ENCODE measurements at regions not wholly inside any gene's neighbourhood (a gene's known extent, or its start where the extent isn't known, plus 50 kb on each side); places are given as distances from the start of the nearest gene placed in this dataset.

DNA sequence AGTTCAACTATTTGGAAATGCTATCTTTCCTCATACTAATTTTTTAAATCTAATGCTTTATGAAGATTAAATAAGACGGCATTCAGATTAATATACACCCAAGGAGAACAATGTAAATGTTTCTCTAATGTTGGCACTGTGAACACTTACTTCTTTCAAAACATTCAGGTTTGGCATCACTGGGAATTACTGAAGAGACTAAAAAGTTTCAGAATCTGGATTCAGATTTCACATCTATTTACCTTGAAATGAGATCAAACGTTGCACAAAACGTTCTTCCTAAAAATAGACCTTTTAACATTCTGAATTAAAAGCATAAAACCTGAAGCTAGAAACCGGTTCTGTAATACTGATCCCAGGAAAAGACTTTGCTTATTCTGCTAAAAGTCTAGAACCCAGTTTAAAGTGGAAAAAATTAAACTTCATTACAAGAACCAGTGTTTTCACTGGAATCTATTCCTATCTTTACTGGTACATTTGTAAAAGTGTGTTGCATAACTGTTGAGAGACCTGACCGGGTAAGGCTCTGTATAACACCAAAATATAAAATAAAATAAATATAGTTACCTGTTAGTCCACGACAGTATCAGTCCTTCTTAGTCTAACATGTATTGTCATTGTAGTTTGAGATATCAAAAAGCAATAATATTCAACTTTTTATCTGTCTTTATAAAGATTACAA, 117.4 kb upstream of the MAP9 start:
- intact Hi-C loops (cut with micrococcal nuclease), result no loop called here
- H2AFZ ChIP-seq (ENCODE audit: low read depth, low read length), result no peak overlapping the region
- H3K4me1 ChIP-seq (replicated peaks in 1 of 2; ENCODE audit: control insufficient read depth in 2 of 2, insufficient read depth in 2 of 2, low read length in 2 of 2), result no peaks in the 10 kb centered on the region
- in situ Hi-C loops (cut with MboI), result no loop called here
- ChIA-PET CTCF (ENCODE audit: low intra/inter-chr PET ratio) (no interaction called here), POLR2A (no interaction called here)
- 0% methylated on average over 6 of the region's 6 CpGs for WGBS (ENCODE audit: insufficient coverage, low coverage, missing lambda C conversion rate)
- H3K9me3 ChIP-seq (replicated peaks; ENCODE audit: control insufficient read depth, insufficient read depth, low read depth, low read length), result no peaks in the 10 kb centered on the region
- DNase-seq (ENCODE audit: extremely low read depth in 1 of 4, low spot score in 3 of 4) (no peak), ATAC-seq (no peak), FAIRE-seq (no peak)
- H3K36me3 ChIP-seq (ENCODE audit: control insufficient read depth, insufficient read depth, low read length), result no peaks in the 10 kb centered on the region
- no peaks in the 10 kb centered on the region for H3K79me2 ChIP-seq (ENCODE audit: control insufficient read depth, insufficient read depth, low read length)
- H3K27me3 ChIP-seq (ENCODE audit: control insufficient read depth in 2 of 2, insufficient read depth in 2 of 2, low read length in 2 of 2), result no peaks in the 10 kb centered on the region
- no peak overlapping the region for H3K4me2 ChIP-seq (ENCODE audit: insufficient read depth, low read length)
- no peaks in the 10 kb centered on the region for H4K20me1 ChIP-seq (replicated peaks; ENCODE audit: control insufficient read depth, insufficient read depth, low read length)
- H3K27ac ChIP-seq (ENCODE audit: extremely low read depth, low read depth, low read length), result no peak overlapping the region
- no peak overlapping the region for H3K4me3 ChIP-seq
- no TSS peak for BruUV-seq (replicated peaks)
- no peaks in the 10 kb centered on the region for H3K9me1 ChIP-seq (ENCODE audit: control insufficient read depth, insufficient read depth, low read length)
- no peak overlapping the region for H3K9ac ChIP-seq (ENCODE audit: insufficient read depth in 1 of 2, low read depth in 2 of 2, low read length in 2 of 2)
- TF ChIP-seq, protein P1, sequence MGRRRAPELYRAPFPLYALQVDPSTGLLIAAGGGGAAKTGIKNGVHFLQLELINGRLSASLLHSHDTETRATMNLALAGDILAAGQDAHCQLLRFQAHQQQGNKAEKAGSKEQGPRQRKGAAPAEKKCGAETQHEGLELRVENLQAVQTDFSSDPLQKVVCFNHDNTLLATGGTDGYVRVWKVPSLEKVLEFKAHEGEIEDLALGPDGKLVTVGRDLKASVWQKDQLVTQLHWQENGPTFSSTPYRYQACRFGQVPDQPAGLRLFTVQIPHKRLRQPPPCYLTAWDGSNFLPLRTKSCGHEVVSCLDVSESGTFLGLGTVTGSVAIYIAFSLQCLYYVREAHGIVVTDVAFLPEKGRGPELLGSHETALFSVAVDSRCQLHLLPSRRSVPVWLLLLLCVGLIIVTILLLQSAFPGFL (CRISPR knock-in tag; IDR thresholded peaks at IDR 0.05), result no peak
- TF ChIP-seq, protein P2, sequence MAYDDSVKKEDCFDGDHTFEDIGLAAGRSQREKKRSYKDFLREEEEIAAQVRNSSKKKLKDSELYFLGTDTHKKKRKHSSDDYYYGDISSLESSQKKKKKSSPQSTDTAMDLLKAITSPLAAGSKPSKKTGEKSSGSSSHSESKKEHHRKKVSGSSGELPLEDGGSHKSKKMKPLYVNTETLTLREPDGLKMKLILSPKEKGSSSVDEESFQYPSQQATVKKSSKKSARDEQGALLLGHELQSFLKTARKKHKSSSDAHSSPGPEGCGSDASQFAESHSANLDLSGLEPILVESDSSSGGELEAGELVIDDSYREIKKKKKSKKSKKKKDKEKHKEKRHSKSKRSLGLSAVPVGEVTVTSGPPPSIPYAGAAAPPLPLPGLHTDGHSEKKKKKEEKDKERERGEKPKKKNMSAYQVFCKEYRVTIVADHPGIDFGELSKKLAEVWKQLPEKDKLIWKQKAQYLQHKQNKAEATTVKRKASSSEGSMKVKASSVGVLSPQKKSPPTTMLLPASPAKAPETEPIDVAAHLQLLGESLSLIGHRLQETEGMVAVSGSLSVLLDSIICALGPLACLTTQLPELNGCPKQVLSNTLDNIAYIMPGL (CRISPR knock-in tag; IDR thresholded peaks at IDR 0.05), result no peak
- no peak for TF ChIP-seq EP300 (IDR thresholded peaks at IDR 0.05; ENCODE audit: low read length)
- no peak for TF ChIP-seq YY1 (IDR thresholded peaks at IDR 0.05; ENCODE audit: borderline replicate concordance in 1 of 3, control insufficient read depth in 1 of 3, extremely low read depth in 1 of 3, insufficient read depth in 3 of 3, insufficient read length in 1 of 3, insufficient replicate concordance in 2 of 3, low read depth in 1 of 3, low read length in 2 of 3)
- no peak for TF ChIP-seq GATAD2B (IDR thresholded peaks at IDR 0.05; ENCODE audit: borderline replicate concordance)
- TF ChIP-seq, protein P3, sequence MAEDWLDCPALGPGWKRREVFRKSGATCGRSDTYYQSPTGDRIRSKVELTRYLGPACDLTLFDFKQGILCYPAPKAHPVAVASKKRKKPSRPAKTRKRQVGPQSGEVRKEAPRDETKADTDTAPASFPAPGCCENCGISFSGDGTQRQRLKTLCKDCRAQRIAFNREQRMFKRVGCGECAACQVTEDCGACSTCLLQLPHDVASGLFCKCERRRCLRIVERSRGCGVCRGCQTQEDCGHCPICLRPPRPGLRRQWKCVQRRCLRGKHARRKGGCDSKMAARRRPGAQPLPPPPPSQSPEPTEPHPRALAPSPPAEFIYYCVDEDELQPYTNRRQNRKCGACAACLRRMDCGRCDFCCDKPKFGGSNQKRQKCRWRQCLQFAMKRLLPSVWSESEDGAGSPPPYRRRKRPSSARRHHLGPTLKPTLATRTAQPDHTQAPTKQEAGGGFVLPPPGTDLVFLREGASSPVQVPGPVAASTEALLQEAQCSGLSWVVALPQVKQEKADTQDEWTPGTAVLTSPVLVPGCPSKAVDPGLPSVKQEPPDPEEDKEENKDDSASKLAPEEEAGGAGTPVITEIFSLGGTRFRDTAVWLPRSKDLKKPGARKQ (CRISPR knock-in tag; IDR thresholded peaks at IDR 0.05), result no peak
- no peak for TF ChIP-seq SIX5 (IDR thresholded peaks at IDR 0.05; ENCODE audit: borderline replicate concordance in 1 of 2, insufficient read depth in 1 of 2, low read depth in 1 of 2, low read length in 2 of 2)
- TF ChIP-seq, protein P4, sequence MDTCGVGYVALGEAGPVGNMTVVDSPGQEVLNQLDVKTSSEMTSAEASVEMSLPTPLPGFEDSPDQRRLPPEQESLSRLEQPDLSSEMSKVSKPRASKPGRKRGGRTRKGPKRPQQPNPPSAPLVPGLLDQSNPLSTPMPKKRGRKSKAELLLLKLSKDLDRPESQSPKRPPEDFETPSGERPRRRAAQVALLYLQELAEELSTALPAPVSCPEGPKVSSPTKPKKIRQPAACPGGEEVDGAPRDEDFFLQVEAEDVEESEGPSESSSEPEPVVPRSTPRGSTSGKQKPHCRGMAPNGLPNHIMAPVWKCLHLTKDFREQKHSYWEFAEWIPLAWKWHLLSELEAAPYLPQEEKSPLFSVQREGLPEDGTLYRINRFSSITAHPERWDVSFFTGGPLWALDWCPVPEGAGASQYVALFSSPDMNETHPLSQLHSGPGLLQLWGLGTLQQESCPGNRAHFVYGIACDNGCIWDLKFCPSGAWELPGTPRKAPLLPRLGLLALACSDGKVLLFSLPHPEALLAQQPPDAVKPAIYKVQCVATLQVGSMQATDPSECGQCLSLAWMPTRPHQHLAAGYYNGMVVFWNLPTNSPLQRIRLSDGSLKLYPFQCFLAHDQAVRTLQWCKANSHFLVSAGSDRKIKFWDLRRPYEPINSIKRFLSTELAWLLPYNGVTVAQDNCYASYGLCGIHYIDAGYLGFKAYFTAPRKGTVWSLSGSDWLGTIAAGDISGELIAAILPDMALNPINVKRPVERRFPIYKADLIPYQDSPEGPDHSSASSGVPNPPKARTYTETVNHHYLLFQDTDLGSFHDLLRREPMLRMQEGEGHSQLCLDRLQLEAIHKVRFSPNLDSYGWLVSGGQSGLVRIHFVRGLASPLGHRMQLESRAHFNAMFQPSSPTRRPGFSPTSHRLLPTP (IDR thresholded peaks at IDR 0.05; ENCODE audit: borderline replicate concordance, extremely low read depth, insufficient read length), result no peak
- no peak for TF ChIP-seq ZFP1 (CRISPR knock-in tag; IDR thresholded peaks at IDR 0.05)
- TF ChIP-seq ZNF551 (CRISPR knock-in tag; IDR thresholded peaks at IDR 0.05), result no peak
- TF ChIP-seq GABPB1 (CRISPR knock-in tag; IDR thresholded peaks at IDR 0.05), result no peak
- no peak for TF ChIP-seq WHSC1 (IDR thresholded peaks at IDR 0.05; ENCODE audit: low read length)
- TF ChIP-seq FOXJ3 (CRISPR knock-in tag; IDR thresholded peaks at IDR 0.05), result no peak
- TF ChIP-seq SMARCB1 (IDR thresholded peaks at IDR 0.05; ENCODE audit: insufficient read length, low read depth), result no peak

Data from K562 (cell line).